ENCODE measurements at regions not wholly inside any gene's neighbourhood (a gene's known extent, or its start where the extent isn't known, plus 50 kb on each side); places are given as distances from the start of the nearest gene placed in this dataset.

- Histone ChIP-seq H3K9me3 (ENCODE audit: control insufficient read depth, low read length) (no peaks in the 10 kb centered on the region), H3K9ac (ENCODE audit: extremely low read depth, low read length, poor library complexity, severe bottlenecking) (no peak overlapping the region), H3K27me3 (ENCODE audit: control insufficient read depth, insufficient read depth, low read length, poor library complexity, severe bottlenecking) (no peaks in the 10 kb centered on the region), H3K4me1 (ENCODE audit: control insufficient read depth, insufficient read depth, low read length) (no peaks in the 10 kb centered on the region), H3K4me3 (ENCODE audit: low read length) (no peak overlapping the region), H3K36me3 (ENCODE audit: control insufficient read depth, insufficient read depth, low read length) (no peaks in the 10 kb centered on the region), H3K27ac (ENCODE audit: low read depth, low read length) (no peak overlapping the region)
- H3K27me3 Mint-ChIP-seq (ENCODE audit: insufficient read depth): no peaks in the 10 kb centered on the region
- no peaks in the 10 kb centered on the region for H3K4me1 Mint-ChIP-seq
- TF ChIP-seq CTCF (conservative IDR thresholded peaks at IDR 0.05): no peak
- H3K36me3 Mint-ChIP-seq (ENCODE audit: low read depth): no peaks in the 10 kb centered on the region
- no peak overlapping the region for H3K27ac Mint-ChIP-seq
- no peak for DNase-seq
- no peak overlapping the region for H3K4me3 Mint-ChIP-seq
- WGBS, 2 experiments (ENCODE audit: insufficient coverage in 1 of 2, insufficient read length in 1 of 2): 90 to 95% methylated on average over 3 of the region's 3 CpGs
- H3K9me3 Mint-ChIP-seq: peaks cover 5% of the 10 kb centered on the region
Observed at GRCh38 chr18:51390702-51391101, 193.2 kb upstream of the MEX3C start.

- no peaks in the 10 kb centered on the region for H3K9me3 ChIP-seq (ENCODE audit: control insufficient read depth, low read length)
- no peaks in the 10 kb centered on the region for H3K4me1 ChIP-seq (ENCODE audit: control insufficient read depth, insufficient read depth, low read length)
- no peaks in the 10 kb centered on the region for H3K27me3 Mint-ChIP-seq (ENCODE audit: insufficient read depth)
- no peak overlapping the region for H3K27ac ChIP-seq (ENCODE audit: low read depth, low read length)
- no peaks in the 10 kb centered on the region for H3K36me3 ChIP-seq (ENCODE audit: control insufficient read depth, insufficient read depth, low read length)
- no peaks in the 10 kb centered on the region for H3K4me1 Mint-ChIP-seq
- WGBS, 2 experiments (ENCODE audit: insufficient coverage in 1 of 2, insufficient read length in 1 of 2): 79% methylated on average over 1 of the region's 1 CpG; no CpG with 5 or more reads in 1 of the 2 experiments
- no peaks in the 10 kb centered on the region for H3K36me3 Mint-ChIP-seq (ENCODE audit: low read depth)
- no peak overlapping the region for H3K9ac ChIP-seq (ENCODE audit: extremely low read depth, low read length, poor library complexity, severe bottlenecking)
- H3K27me3 ChIP-seq (ENCODE audit: control insufficient read depth, insufficient read depth, low read length, poor library complexity, severe bottlenecking): no peaks in the 10 kb centered on the region
- no peak overlapping the region for H3K27ac Mint-ChIP-seq
- no peak overlapping the region for H3K4me3 ChIP-seq (ENCODE audit: low read length)
- peaks cover 5% of the 10 kb centered on the region for H3K9me3 Mint-ChIP-seq
- H3K4me3 Mint-ChIP-seq: no peak overlapping the region
- no peak for DNase-seq
- no peak for TF ChIP-seq CTCF (conservative IDR thresholded peaks at IDR 0.05)
Observed at GRCh38 chr18:51391215-51391614, 193.7 kb upstream of the MEX3C start.

GRCh38 chr18:51391731-51392130, 194.2 kb upstream of the MEX3C start:
- Histone ChIP-seq H3K9ac (ENCODE audit: extremely low read depth, low read length, poor library complexity, severe bottlenecking) (no peak overlapping the region), H3K36me3 (ENCODE audit: control insufficient read depth, insufficient read depth, low read length) (no peaks in the 10 kb centered on the region), H3K9me3 (ENCODE audit: control insufficient read depth, low read length) (no peaks in the 10 kb centered on the region), H3K4me3 (ENCODE audit: low read length) (no peak overlapping the region), H3K27me3 (ENCODE audit: control insufficient read depth, insufficient read depth, low read length, poor library complexity, severe bottlenecking) (no peaks in the 10 kb centered on the region), H3K27ac (ENCODE audit: low read depth, low read length) (no peak overlapping the region), H3K4me1 (ENCODE audit: control insufficient read depth, insufficient read depth, low read length) (no peaks in the 10 kb centered on the region)
- DNase-seq: no peak
- Mint-ChIP-seq H3K27ac (no peak overlapping the region), H3K36me3 (ENCODE audit: low read depth) (no peaks in the 10 kb centered on the region), H3K9me3 (peaks cover 5% of the 10 kb centered on the region), H3K4me1 (no peaks in the 10 kb centered on the region), H3K4me3 (no peak overlapping the region), H3K27me3 (ENCODE audit: insufficient read depth) (no peaks in the 10 kb centered on the region)
- WGBS, 2 experiments (ENCODE audit: insufficient coverage in 1 of 2, insufficient read length in 1 of 2): 94 to 95% methylated on average over 3 to 5 of the region's 5 CpGs
- no peak for TF ChIP-seq CTCF (conservative IDR thresholded peaks at IDR 0.05)
